IMR-90 (cell line): ENCODE measurements at regions not wholly inside any gene's neighbourhood (a gene's known extent, or its start where the extent isn't known, plus 50 kb on each side); places are given as distances from the start of the nearest gene placed in this dataset.
A peak's percentile ranks its signal among the peaks of the same experiment; 100 is the strongest.
"Not testable (repeated sequence)": the region's sequence is repeated elsewhere in the genome, so short reads cannot be mapped to it uniquely, and the experiment has no call there.

Experiments
- CEBPB ChIP-seq: IDR thresholded peaks from 2 replicates; pipeline ENCODE4 v1.6.1; 2012; ENCODE audit warnings: low read depth, low read length, improper control_type of control experiment
- CHD1 ChIP-seq: IDR thresholded peaks from 2 replicates; pipeline ENCODE4 v1.6.1; 2012; ENCODE audit warnings: low read depth, low read length, improper control_type of control experiment
- FOS ChIP-seq: fragments of 150-350 bp; IDR thresholded peaks from 2 replicates; pipeline ENCODE4 v1.6.1; 2016; ENCODE audit warnings: low read depth, low read length
- MAFK ChIP-seq: IDR thresholded peaks from 2 replicates; pipeline ENCODE4 v1.6.1; 2012; ENCODE audit warnings: low read depth, low read length, improper control_type of control experiment
- MAZ ChIP-seq: IDR thresholded peaks from 2 replicates; pipeline ENCODE4 v1.6.1; 2012; ENCODE audit warnings: low read depth, mild to moderate bottlenecking, low read length, improper control_type of control experiment, moderate library complexity, borderline replicate concordance
- MXI1 ChIP-seq: IDR thresholded peaks from 2 replicates; pipeline ENCODE4 v1.6.1; 2012; ENCODE audit warnings: low read depth, mild to moderate bottlenecking, low read length, moderate library complexity, borderline replicate concordance
- NFE2L2 ChIP-seq: fragments of 150-350 bp; IDR thresholded peaks from 2 replicates; pipeline ENCODE4 v1.6.1; 2016; ENCODE audit warnings: low read depth, mild to moderate bottlenecking, low read length
- POLR2A ChIP-seq: IDR thresholded peaks from 2 replicates; pipeline ENCODE4 v1.6.1; 2012; ENCODE audit warnings: mild to moderate bottlenecking, low read depth, low read length
- RAD21 ChIP-seq: IDR thresholded peaks from 2 replicates; pipeline ENCODE4 v1.6.1; 2012; ENCODE audit warnings: low read length, improper control_type of control experiment
- SMC3 ChIP-seq: fragments of 150-350 bp; IDR thresholded peaks from 2 replicates; pipeline ENCODE4 v1.6.1; 2016; ENCODE audit warnings: low read depth, mild to moderate bottlenecking, antibody characterized with exemption, low read length, moderate library complexity
- TF ChIP-seq, protein P1 (sequence below): conservative IDR thresholded peaks from 2 replicates; pipeline ENCODE4 v1.5.1; 2012; ENCODE audit warnings: mild to moderate bottlenecking, low read depth, low read length, improper control_type of control experiment
- TF ChIP-seq, protein P2 (sequence below): fragments of 150-350 bp; IDR thresholded peaks from 2 replicates; pipeline ENCODE4 v1.6.1; 2017; ENCODE audit warnings: mild to moderate bottlenecking, antibody characterized with exemption, low read length, low read depth
- TF ChIP-seq, protein P3 (sequence below): fragments of 150-350 bp; IDR thresholded peaks from 2 replicates; pipeline ENCODE4 v1.6.1; 2016; ENCODE audit warnings: low read depth, mild to moderate bottlenecking, low read length, moderate library complexity, borderline replicate concordance

DNA sequence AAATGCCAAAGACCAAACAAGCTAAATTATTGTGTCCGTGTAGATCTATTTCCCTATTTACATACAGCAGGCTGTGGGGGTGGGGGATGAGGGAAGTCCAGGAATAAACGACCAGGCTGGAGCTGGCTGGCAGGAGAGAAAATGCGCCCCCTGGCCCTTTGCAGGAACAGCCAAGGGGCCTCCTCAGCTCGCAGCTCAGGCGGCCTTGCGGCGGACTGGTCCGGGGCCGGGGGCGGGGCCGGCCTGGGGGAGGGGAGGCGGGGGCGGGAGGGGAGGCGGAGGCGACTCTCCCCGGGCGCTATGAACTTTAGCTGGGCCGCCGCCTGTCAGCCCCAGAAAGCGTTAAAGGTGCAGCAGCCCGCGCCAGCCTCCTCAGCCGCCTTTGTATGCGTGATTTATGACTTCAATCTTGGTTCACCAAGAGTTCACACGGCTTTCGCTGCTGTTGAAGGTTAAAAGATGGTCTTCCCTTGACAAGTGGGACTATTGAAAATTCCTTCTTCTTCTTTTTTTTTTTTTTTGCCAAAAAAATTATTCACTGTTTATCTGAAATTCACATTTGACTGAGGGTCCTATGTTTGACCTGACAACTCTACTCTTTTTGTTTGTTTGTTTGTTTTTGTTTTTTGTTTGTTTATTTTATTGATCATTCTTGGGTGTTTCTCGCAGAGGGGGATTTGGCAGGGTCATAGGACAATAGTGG is 967.0 kb upstream of the DEFB115 start:
- TF ChIP-seq, protein P1, sequence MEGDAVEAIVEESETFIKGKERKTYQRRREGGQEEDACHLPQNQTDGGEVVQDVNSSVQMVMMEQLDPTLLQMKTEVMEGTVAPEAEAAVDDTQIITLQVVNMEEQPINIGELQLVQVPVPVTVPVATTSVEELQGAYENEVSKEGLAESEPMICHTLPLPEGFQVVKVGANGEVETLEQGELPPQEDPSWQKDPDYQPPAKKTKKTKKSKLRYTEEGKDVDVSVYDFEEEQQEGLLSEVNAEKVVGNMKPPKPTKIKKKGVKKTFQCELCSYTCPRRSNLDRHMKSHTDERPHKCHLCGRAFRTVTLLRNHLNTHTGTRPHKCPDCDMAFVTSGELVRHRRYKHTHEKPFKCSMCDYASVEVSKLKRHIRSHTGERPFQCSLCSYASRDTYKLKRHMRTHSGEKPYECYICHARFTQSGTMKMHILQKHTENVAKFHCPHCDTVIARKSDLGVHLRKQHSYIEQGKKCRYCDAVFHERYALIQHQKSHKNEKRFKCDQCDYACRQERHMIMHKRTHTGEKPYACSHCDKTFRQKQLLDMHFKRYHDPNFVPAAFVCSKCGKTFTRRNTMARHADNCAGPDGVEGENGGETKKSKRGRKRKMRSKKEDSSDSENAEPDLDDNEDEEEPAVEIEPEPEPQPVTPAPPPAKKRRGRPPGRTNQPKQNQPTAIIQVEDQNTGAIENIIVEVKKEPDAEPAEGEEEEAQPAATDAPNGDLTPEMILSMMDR, result 0 out of 2 replicates have a peak, but pooled peaks have one; percentile 2
- TF ChIP-seq POLR2A, MXI1, MAZ, RAD21, SMC3, CEBPB, FOS, NFE2L2, MAFK, CHD1: not testable (repeated sequence)
- TF ChIP-seq, protein P2, sequence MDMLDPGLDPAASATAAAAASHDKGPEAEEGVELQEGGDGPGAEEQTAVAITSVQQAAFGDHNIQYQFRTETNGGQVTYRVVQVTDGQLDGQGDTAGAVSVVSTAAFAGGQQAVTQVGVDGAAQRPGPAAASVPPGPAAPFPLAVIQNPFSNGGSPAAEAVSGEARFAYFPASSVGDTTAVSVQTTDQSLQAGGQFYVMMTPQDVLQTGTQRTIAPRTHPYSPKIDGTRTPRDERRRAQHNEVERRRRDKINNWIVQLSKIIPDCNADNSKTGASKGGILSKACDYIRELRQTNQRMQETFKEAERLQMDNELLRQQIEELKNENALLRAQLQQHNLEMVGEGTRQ, result not testable (repeated sequence)
- TF ChIP-seq, protein P3, sequence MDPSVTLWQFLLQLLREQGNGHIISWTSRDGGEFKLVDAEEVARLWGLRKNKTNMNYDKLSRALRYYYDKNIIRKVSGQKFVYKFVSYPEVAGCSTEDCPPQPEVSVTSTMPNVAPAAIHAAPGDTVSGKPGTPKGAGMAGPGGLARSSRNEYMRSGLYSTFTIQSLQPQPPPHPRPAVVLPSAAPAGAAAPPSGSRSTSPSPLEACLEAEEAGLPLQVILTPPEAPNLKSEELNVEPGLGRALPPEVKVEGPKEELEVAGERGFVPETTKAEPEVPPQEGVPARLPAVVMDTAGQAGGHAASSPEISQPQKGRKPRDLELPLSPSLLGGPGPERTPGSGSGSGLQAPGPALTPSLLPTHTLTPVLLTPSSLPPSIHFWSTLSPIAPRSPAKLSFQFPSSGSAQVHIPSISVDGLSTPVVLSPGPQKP, result not testable (repeated sequence)
